ENCODE measurements at regions not wholly inside any gene's neighbourhood (a gene's known extent, or its start where the extent isn't known, plus 50 kb on each side); places are given as distances from the start of the nearest gene placed in this dataset.

- no peak overlapping the region for H2AFZ ChIP-seq (ENCODE audit: low read length)
- H3K27ac ChIP-seq (ENCODE audit: low read length), result no peak overlapping the region
- ChIA-PET POLR2A (ENCODE audit: unreplicated experiment) (no interaction called here), CTCF (no interaction called here)
- no peaks in the 10 kb centered on the region for H3K36me3 ChIP-seq (ENCODE audit: low read depth, low read length)
- no peaks in the 10 kb centered on the region for H4K20me1 ChIP-seq (ENCODE audit: low read length)
- ATAC-seq (no peak), DNase-seq (no peak)
- TF ChIP-seq CTCF (conservative IDR thresholded peaks at IDR 0.05; ENCODE audit: low read depth, low read length), result no peak
- TF ChIP-seq EZH2phosphoT487 (IDR thresholded peaks at IDR 0.05; ENCODE audit: borderline replicate concordance, low read length), result no peak
- TF ChIP-seq EZH2 (IDR thresholded peaks at IDR 0.05; ENCODE audit: low read length, unreplicated experiment), result no peak
- BruUV-seq (replicated peaks), result no TSS peak
- H3K9ac ChIP-seq (ENCODE audit: low read length), result no peak overlapping the region
- H3K27me3 ChIP-seq (ENCODE audit: low read length), result 0 out of 2 replicates have a peak, but pooled peaks cover 2% of the 10 kb centered on the region
- no peak overlapping the region for H3K4me3 ChIP-seq (ENCODE audit: low read length)
- no peak overlapping the region for H3K4me2 ChIP-seq (ENCODE audit: low read length)
- no peaks in the 10 kb centered on the region for H3K79me2 ChIP-seq (ENCODE audit: low read length)
- H3F3A ChIP-seq (ENCODE audit: low read length, unreplicated experiment), result no peaks in the 10 kb centered on the region
- no peaks in the 10 kb centered on the region for H3K4me1 ChIP-seq (ENCODE audit: insufficient read depth, low read length)
- no peaks in the 10 kb centered on the region for H3K9me3 ChIP-seq (ENCODE audit: low read length)
- intact Hi-C loops (cut with micrococcal nuclease), result no loop called here
- H3K9me2 ChIP-seq (replicated peaks; ENCODE audit: low read length), result no peaks in the 10 kb centered on the region
Measured at GRCh38 chr12:24133384-24133783, 183.9 kb upstream of the SOX5 start.

GRCh38 chr12:24127919-24128721 is 178.7 kb upstream of the SOX5 start:
- Histone ChIP-seq H2AFZ (ENCODE audit: low read length) (no peak overlapping the region), H3K36me3 (ENCODE audit: low read depth, low read length) (no peaks in the 10 kb centered on the region), H3K9me2 (replicated peaks; ENCODE audit: low read length) (no peaks in the 10 kb centered on the region), H4K20me1 (ENCODE audit: low read length) (no peaks in the 10 kb centered on the region), H3K4me3 (ENCODE audit: low read length) (no peak overlapping the region), H3K4me1 (ENCODE audit: insufficient read depth, low read length) (no peaks in the 10 kb centered on the region), H3K9me3 (ENCODE audit: low read length) (no peaks in the 10 kb centered on the region), H3F3A (ENCODE audit: low read length, unreplicated experiment) (no peaks in the 10 kb centered on the region), H3K4me2 (ENCODE audit: low read length) (no peak overlapping the region), H3K9ac (ENCODE audit: low read length) (no peak overlapping the region), H3K27me3 (ENCODE audit: low read length) (0 out of 2 replicates have a peak, but pooled peaks cover 4% of the 10 kb centered on the region), H3K27ac (ENCODE audit: low read length) (no peak overlapping the region), H3K79me2 (ENCODE audit: low read length) (no peaks in the 10 kb centered on the region)
- DNase-seq (no peak), ATAC-seq (no peak)
- POLR2A ChIA-PET (ENCODE audit: unreplicated experiment), result interaction anchor here (0.7 kb wide), 1 partner anchor 188 kb away, joined by 3 read pairs; no protein-coding TSS in a partner anchor
- no TSS peak for BruUV-seq (replicated peaks)
- CTCF ChIA-PET, result no interaction called here
- intact Hi-C loops (cut with micrococcal nuclease), result no loop called here
- TF ChIP-seq EZH2 (IDR thresholded peaks at IDR 0.05; ENCODE audit: low read length, unreplicated experiment) (no peak), EZH2phosphoT487 (IDR thresholded peaks at IDR 0.05; ENCODE audit: borderline replicate concordance, low read length) (no peak), CTCF (conservative IDR thresholded peaks at IDR 0.05; ENCODE audit: low read depth, low read length) (no peak)

GRCh38 chr12:24125280-24125679 is 175.8 kb upstream of the SOX5 start:
- ATAC-seq (no peak), DNase-seq (no peak)
- no TSS peak for BruUV-seq (replicated peaks)
- H3F3A ChIP-seq (ENCODE audit: low read length, unreplicated experiment), result no peaks in the 10 kb centered on the region
- no peaks in the 10 kb centered on the region for H3K9me3 ChIP-seq (ENCODE audit: low read length)
- no peak overlapping the region for H3K9ac ChIP-seq (ENCODE audit: low read length)
- no peak overlapping the region for H3K4me3 ChIP-seq (ENCODE audit: low read length)
- H3K9me2 ChIP-seq (replicated peaks; ENCODE audit: low read length), result no peaks in the 10 kb centered on the region
- no peaks in the 10 kb centered on the region for H3K4me1 ChIP-seq (ENCODE audit: insufficient read depth, low read length)
- intact Hi-C loops (cut with micrococcal nuclease), result no loop called here
- H4K20me1 ChIP-seq (ENCODE audit: low read length), result no peaks in the 10 kb centered on the region
- no peak for TF ChIP-seq EZH2phosphoT487 (IDR thresholded peaks at IDR 0.05; ENCODE audit: borderline replicate concordance, low read length)
- no peak for TF ChIP-seq CTCF (conservative IDR thresholded peaks at IDR 0.05; ENCODE audit: low read depth, low read length)
- TF ChIP-seq EZH2 (IDR thresholded peaks at IDR 0.05; ENCODE audit: low read length, unreplicated experiment), result no peak
- no peak overlapping the region for H3K4me2 ChIP-seq (ENCODE audit: low read length)
- POLR2A ChIA-PET (ENCODE audit: unreplicated experiment), result no interaction called here
- H3K27ac ChIP-seq (ENCODE audit: low read length), result no peak overlapping the region
- H3K36me3 ChIP-seq (ENCODE audit: low read depth, low read length), result no peaks in the 10 kb centered on the region
- H2AFZ ChIP-seq (ENCODE audit: low read length), result no peak overlapping the region
- no peaks in the 10 kb centered on the region for H3K79me2 ChIP-seq (ENCODE audit: low read length)
- CTCF ChIA-PET, result no interaction called here
- 0 out of 2 replicates have a peak, but pooled peaks cover 4% of the 10 kb centered on the region for H3K27me3 ChIP-seq (ENCODE audit: low read length)

All from PC-3 (cell line).